Heart left ventricle (tissue), 16 donors: ENCODE measurements at regions not wholly inside any gene's neighbourhood (a gene's known extent, or its start where the extent isn't known, plus 50 kb on each side); places are given as distances from the start of the nearest gene placed in this dataset.
A peak's percentile ranks its signal among the peaks of the same experiment; 100 is the strongest.
"Not testable (repeated sequence)": the region's sequence is repeated elsewhere in the genome, so short reads cannot be mapped to it uniquely, and the experiment has no call there.

Experiments used
- ATAC-seq, 4 donors: fragments of 200-7000 bp; cut with Tn5 transposase; one replicate each; pipeline ENCODE4 v1.9.1; 2020 to 2022; ENCODE audit warnings: moderate library complexity in 4 of 4, mild to moderate bottlenecking in 3 of 4, moderate number of reproducible peaks in 1 of 4
- DNase-seq, 5 donors: peaks; one replicate each; pipeline ENCODE4 v3.0.0-alpha.2; 2020
- H3K27ac ChIP-seq, 12 donors: fragments of 200-600 bp; sonication (generic) in 4 of 12; one replicate each; pipeline versions ENCODE4 v1.5.0 to v1.8.0; 2016 to 2022; ENCODE audit warnings: mild to moderate bottlenecking in 2 of 12
- H3K27me3 ChIP-seq, 9 donors: fragments of 200-600 bp; sonication (generic) in 2 of 9; one replicate each; pipeline versions ENCODE4 v1.5.1 to v1.8.0; 2016 to 2022; ENCODE audit warnings: mild to moderate bottlenecking in 3 of 9
- H3K36me3 ChIP-seq, 9 donors: fragments of 200-600 bp; sonication (generic) in 2 of 9; one replicate each; pipeline versions ENCODE4 v1.5.0 to v1.8.0; 2018 to 2022; ENCODE audit warnings: mild to moderate bottlenecking in 2 of 9
- H3K4me1 ChIP-seq, 12 donors: fragments of 200-600 bp; sonication (generic) in 4 of 12; one replicate each; pipeline versions ENCODE4 v1.5.0 to v1.8.0; 2016 to 2022; ENCODE audit warnings: mild to moderate bottlenecking in 3 of 12
- H3K4me3 ChIP-seq, 12 donors: fragments of 200-600 bp; sonication (generic) in 4 of 12; one replicate each; pipeline versions ENCODE4 v1.5.0 to v1.8.0; 2017 to 2022; ENCODE audit warnings: mild to moderate bottlenecking in 9 of 12, moderate library complexity in 4 of 12
- H3K9me3 ChIP-seq, 12 donors: fragments of 200-600 bp; sonication (generic) in 4 of 12; one replicate each; pipeline versions ENCODE4 v1.5.0 to v1.8.0; 2016 to 2022; ENCODE audit warnings: mild to moderate bottlenecking in 1 of 12
- POLR2A ChIP-seq, 2 donors: fragments of 450-650 bp; IDR thresholded peaks; one replicate each; pipeline ENCODE4 v1.6.1; 2017; ENCODE audit warnings: antibody characterized with exemption in 2 of 2, mild to moderate bottlenecking in 2 of 2, moderate library complexity in 2 of 2
- WGBS, 4 donors: extraction: QIAGEN DNeasy Blood & Tissue Kit in 2 of 4; methylation state at CpG; one replicate each; pipeline versions ENCODE4 v1.1.5 to v1.1.7; 2013 to 2018; 5-methylcytosine and 5-hydroxymethylcytosine counted together
- intact Hi-C, 10 donors: fragments of 100-400 bp; cut with DNase I; formaldehyde crosslinking; loops; one replicate each; pipeline versions ENCODE4 v1.11.1 to v1.14.2; 2022
- TF ChIP-seq, protein P1 (sequence below), 12 donors: fragments of 200-600 bp; sonication (generic) in 4 of 12; IDR thresholded peaks; one replicate each; pipeline versions ENCODE4 v1.5.0 to v1.8.0; 2018 to 2022; ENCODE audit warnings: antibody characterized with exemption in 12 of 12, mild to moderate bottlenecking in 5 of 12
- donor health status: ischemic (EF 13 %, LVEDD 7.1; RV severe dilation, severe dysfunction).
- donor health status: healthy with polysubstance abuse.
- donor health status: DM: no; HTN: yes; CAD: no.
- donor health status: DM: no; HTN: no; CAD: no.
- donor health status: ischemic (EF 25% LVEDD 6.9; RV normal size, moderate dysfunction).
- donor health status: ischemic (EF 25% LVEDD 5.7; RV mildly dilated, moderate dysfunction).
- donor health status: healthy.
- donor health status: DM: yes; HTN: yes; CAD: no.
- donor health status: ischemic (EF 35%, LVEDD 5.7; RV mildly dilated, moderate dysfunction).
- donor health status: nonischemic (EF 11% LVEDD 7.7; RV severe dilation, severe dysfunction).
- donor health status: DM: yes; HTN: yes; CAD: no.
- donor health status: PGD.
- donor health status: ischemic (EF 29% LVEDD 5.4; RV normal size, mild dysfunction).
- donor health status: nonischemic (EF 23%, LVEDD 6.1; RV moderate dilation, normal function).

GRCh38 chr7:82501346-82501745 is 57.8 kb upstream of the CACNA2D1 start:
- no peaks in the 10 kb centered on the region for H3K36me3 ChIP-seq
- TF ChIP-seq, protein P1, sequence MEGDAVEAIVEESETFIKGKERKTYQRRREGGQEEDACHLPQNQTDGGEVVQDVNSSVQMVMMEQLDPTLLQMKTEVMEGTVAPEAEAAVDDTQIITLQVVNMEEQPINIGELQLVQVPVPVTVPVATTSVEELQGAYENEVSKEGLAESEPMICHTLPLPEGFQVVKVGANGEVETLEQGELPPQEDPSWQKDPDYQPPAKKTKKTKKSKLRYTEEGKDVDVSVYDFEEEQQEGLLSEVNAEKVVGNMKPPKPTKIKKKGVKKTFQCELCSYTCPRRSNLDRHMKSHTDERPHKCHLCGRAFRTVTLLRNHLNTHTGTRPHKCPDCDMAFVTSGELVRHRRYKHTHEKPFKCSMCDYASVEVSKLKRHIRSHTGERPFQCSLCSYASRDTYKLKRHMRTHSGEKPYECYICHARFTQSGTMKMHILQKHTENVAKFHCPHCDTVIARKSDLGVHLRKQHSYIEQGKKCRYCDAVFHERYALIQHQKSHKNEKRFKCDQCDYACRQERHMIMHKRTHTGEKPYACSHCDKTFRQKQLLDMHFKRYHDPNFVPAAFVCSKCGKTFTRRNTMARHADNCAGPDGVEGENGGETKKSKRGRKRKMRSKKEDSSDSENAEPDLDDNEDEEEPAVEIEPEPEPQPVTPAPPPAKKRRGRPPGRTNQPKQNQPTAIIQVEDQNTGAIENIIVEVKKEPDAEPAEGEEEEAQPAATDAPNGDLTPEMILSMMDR (IDR thresholded peaks at IDR 0.05): no peak
- TF ChIP-seq POLR2A (IDR thresholded peaks at IDR 0.05): no peak
- H3K27ac ChIP-seq: no peak overlapping the region
- no peaks in the 10 kb centered on the region for H3K9me3 ChIP-seq
- H3K4me1 ChIP-seq: no peaks in the 10 kb centered on the region
- intact Hi-C loops: loop anchor here in 1 of 10 donors (10.0 kb wide), 1 partner anchor 53 kb away; no protein-coding TSS in a partner anchor
- DNase-seq: no peak
- no peak for ATAC-seq
- 77 to 87% (median 80%) methylated on average over 4 of the region's 4 CpGs for WGBS, 4 donors
- H3K27me3 ChIP-seq: no peaks in the 10 kb centered on the region
- H3K4me3 ChIP-seq: no peak overlapping the region

DNA sequence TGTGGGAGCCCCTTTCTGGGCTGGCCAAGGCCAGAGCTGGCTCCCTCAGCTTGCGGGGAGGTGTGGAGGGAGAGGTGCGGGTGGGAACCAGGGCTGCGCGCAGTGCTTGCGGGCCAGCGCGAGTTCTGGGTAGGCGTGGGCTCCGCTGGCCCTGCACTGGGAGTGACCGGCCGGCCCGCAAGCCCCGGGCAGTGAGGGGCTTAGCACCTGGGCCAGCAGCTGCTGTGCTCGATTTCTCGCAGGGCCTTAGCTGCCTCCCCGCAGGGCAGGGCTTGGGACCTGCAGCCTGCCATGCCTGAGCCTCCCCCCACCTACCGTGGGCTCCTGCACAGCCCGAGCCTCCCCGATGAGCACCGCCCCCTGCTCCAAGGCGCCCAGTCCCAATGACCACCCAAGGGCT is 56.0 kb upstream of the CACNA2D1 start:
- WGBS, 4 donors: 95 to 98% (median 97%) methylated on average over 8 to 21 of the region's 21 CpGs
- not testable (repeated sequence) for H3K4me1 ChIP-seq, DNase-seq

DNA sequence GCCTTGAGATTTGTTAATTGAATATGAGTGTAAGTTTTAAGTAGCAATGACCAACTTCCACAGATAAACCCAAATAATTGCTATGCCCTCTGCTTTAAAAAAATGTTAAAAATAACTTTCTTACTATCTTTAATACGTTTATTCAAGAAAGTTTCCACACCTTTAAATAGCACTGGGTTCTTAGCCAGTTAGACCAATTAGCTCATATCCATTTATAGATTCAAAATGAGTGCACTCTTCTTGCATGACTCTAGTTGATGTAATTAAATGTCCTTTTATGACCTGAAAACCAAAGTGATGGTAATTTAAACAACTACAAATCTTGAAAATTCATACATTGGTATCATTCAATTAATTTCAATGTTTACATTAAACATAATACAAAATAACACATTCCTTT is 50.8 kb upstream of the CACNA2D1 start:
- no peak for TF ChIP-seq POLR2A (IDR thresholded peaks at IDR 0.05)
- TF ChIP-seq, protein P1 (IDR thresholded peaks at IDR 0.05): no peak
- no peaks in the 10 kb centered on the region for H3K9me3 ChIP-seq
- intact Hi-C loops: no loop called here
- no peaks in the 10 kb centered on the region for H3K27me3 ChIP-seq
- ATAC-seq (peak in 2 of 4 donors; percentile 83 to 86), DNase-seq (no peak)
- H3K4me1 ChIP-seq: peaks cover 0 to 3% (median 0%) of the 10 kb centered on the region in 12 donors
- H3K27ac ChIP-seq: peak overlapping the region in 1 of 12 donors; percentile 11
- H3K4me3 ChIP-seq: no peak overlapping the region
- 0 to 11% (median 5%) methylated on average over 1 of the region's 1 CpG for WGBS, 4 donors
- H3K36me3 ChIP-seq: no peaks in the 10 kb centered on the region

More for the DNA sequence above, 56.0 kb upstream of the CACNA2D1 start:
- ATAC-seq, H3K27me3 ChIP-seq, H3K27ac ChIP-seq, H3K4me3 ChIP-seq, H3K9me3 ChIP-seq, intact Hi-C loops, H3K36me3 ChIP-seq: not testable (repeated sequence)
